ENCODE measurements at regions not wholly inside any gene's neighbourhood (a gene's known extent, or its start where the extent isn't known, plus 50 kb on each side); places are given as distances from the start of the nearest gene placed in this dataset.

DNA sequence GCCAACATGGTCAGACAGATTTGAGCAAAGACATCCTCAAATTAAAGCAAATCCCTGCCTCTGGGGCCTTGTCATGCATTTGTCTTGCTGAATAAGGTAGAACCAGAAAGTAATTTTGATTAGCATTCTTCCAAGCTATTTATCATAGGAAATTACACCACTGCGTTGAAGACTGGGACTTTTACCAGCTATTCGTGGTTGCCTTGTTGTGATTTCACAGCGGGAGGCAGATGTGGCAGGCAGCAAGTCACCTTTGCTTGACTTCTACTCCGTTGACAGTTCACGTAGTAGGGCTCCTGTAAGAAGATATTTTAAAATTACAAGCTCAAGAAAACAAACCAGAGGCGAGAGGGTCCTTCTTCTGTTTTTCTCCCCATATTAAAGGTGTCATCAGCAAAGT, 80.6 kb downstream of the EN1 start:
- Histone ChIP-seq H3K27me3 (ENCODE audit: control insufficient read depth in 2 of 2, insufficient read depth in 2 of 2, low read length in 2 of 2) (no peaks in the 10 kb centered on the region; a peak in 1 of 5 replicates), H3K9ac (ENCODE audit: insufficient read depth in 1 of 2, low read depth in 2 of 2, low read length in 2 of 2) (no peak overlapping the region), H3K9me3 (replicated peaks; ENCODE audit: control insufficient read depth, insufficient read depth, low read depth, low read length) (no peaks in the 10 kb centered on the region), H3K4me3 (no peak overlapping the region), H3K27ac (ENCODE audit: extremely low read depth, low read depth, low read length) (no peak overlapping the region), H4K20me1 (replicated peaks; ENCODE audit: control insufficient read depth, insufficient read depth, low read length) (no peaks in the 10 kb centered on the region), H3K79me2 (ENCODE audit: control insufficient read depth, insufficient read depth, low read length) (no peaks in the 10 kb centered on the region), H2AFZ (ENCODE audit: low read depth, low read length) (no peak overlapping the region), H3K36me3 (ENCODE audit: control insufficient read depth, insufficient read depth, low read length) (no peaks in the 10 kb centered on the region), H3K9me1 (ENCODE audit: control insufficient read depth, insufficient read depth, low read length) (no peaks in the 10 kb centered on the region), H3K4me2 (ENCODE audit: insufficient read depth, low read length) (no peak overlapping the region), H3K4me1 (replicated peaks in 1 of 2; ENCODE audit: control insufficient read depth in 2 of 2, insufficient read depth in 2 of 2, low read length in 2 of 2) (no peaks in the 10 kb centered on the region)
- FAIRE-seq (no peak), DNase-seq (ENCODE audit: extremely low read depth in 1 of 4, low spot score in 3 of 4) (no peak), ATAC-seq (no peak)
- 9% methylated on average over 6 of the region's 6 CpGs for WGBS (ENCODE audit: insufficient coverage, low coverage, missing lambda C conversion rate)
- ChIA-PET CTCF (ENCODE audit: low intra/inter-chr PET ratio) (no interaction called here), POLR2A (interaction anchor here (0.9 kb wide), 1 partner anchor 16 kb away, joined by 5 read pairs; no protein-coding TSS in a partner anchor)
- intact Hi-C loops (cut with micrococcal nuclease) = loop anchor here (10.0 kb wide), 1 partner anchor 78 kb away; the partner anchor contains the start of gene EN1
- BruUV-seq (replicated peaks) = no TSS peak
- TF ChIP-seq SRSF7 (optimal IDR thresholded peaks at IDR 0.05; ENCODE audit: low read depth, low read length) = no peak
- in situ Hi-C loops (cut with MboI) = no loop called here

DNA sequence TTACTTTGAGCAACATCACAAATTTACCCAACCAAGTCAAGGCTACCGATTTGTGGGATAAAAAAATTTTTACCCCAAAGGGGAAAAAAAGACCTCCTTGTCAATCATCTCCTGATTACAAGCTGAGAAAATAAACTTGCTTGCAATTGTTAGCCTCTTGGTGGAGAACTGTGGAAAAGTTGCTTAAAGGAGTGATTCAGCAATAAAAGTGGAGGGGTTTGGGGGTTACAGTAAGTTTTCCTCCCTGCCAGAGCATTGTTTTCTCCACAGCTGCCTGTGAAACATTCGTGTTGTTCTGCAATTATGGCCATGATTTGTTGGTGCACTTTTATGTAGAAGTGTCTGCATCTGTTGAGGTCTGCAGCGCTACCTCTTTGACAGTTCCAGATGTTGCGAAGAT, 82.6 kb downstream of the EN1 start:
- H3K36me3 ChIP-seq (ENCODE audit: control insufficient read depth, insufficient read depth, low read length) = no peaks in the 10 kb centered on the region
- H3K4me1 ChIP-seq (replicated peaks in 1 of 2; ENCODE audit: control insufficient read depth in 2 of 2, insufficient read depth in 2 of 2, low read length in 2 of 2) = no peaks in the 10 kb centered on the region
- H3K4me2 ChIP-seq (ENCODE audit: insufficient read depth, low read length) = no peak overlapping the region
- no peak overlapping the region for H3K9ac ChIP-seq (ENCODE audit: insufficient read depth in 1 of 2, low read depth in 2 of 2, low read length in 2 of 2)
- CTCF ChIA-PET (ENCODE audit: low intra/inter-chr PET ratio) = no interaction called here
- H3K9me3 ChIP-seq (replicated peaks; ENCODE audit: control insufficient read depth, insufficient read depth, low read depth, low read length) = no peaks in the 10 kb centered on the region
- no TSS peak for BruUV-seq (replicated peaks)
- no peak overlapping the region for H2AFZ ChIP-seq (ENCODE audit: low read depth, low read length)
- no peaks in the 10 kb centered on the region for H3K9me1 ChIP-seq (ENCODE audit: control insufficient read depth, insufficient read depth, low read length)
- H3K27me3 ChIP-seq (ENCODE audit: control insufficient read depth in 2 of 2, insufficient read depth in 2 of 2, low read length in 2 of 2) = no peaks in the 10 kb centered on the region
- no peak overlapping the region for H3K4me3 ChIP-seq
- H4K20me1 ChIP-seq (replicated peaks; ENCODE audit: control insufficient read depth, insufficient read depth, low read length) = no peaks in the 10 kb centered on the region
- POLR2A ChIA-PET = no interaction called here
- H3K27ac ChIP-seq (ENCODE audit: extremely low read depth, low read depth, low read length) = no peak overlapping the region
- in situ Hi-C loops (cut with MboI) = no loop called here
- no peaks in the 10 kb centered on the region for H3K79me2 ChIP-seq (ENCODE audit: control insufficient read depth, insufficient read depth, low read length)
- WGBS (ENCODE audit: insufficient coverage, low coverage, missing lambda C conversion rate) = 43% methylated on average over 4 of the region's 4 CpGs
- intact Hi-C loops (cut with micrococcal nuclease) = loop anchor here (10.0 kb wide), 1 partner anchor 80 kb away; the partner anchor contains the start of gene EN1
- ATAC-seq (no peak), FAIRE-seq (no peak), DNase-seq (ENCODE audit: extremely low read depth in 1 of 4, low spot score in 3 of 4) (no peak)
- TF ChIP-seq, protein P1, sequence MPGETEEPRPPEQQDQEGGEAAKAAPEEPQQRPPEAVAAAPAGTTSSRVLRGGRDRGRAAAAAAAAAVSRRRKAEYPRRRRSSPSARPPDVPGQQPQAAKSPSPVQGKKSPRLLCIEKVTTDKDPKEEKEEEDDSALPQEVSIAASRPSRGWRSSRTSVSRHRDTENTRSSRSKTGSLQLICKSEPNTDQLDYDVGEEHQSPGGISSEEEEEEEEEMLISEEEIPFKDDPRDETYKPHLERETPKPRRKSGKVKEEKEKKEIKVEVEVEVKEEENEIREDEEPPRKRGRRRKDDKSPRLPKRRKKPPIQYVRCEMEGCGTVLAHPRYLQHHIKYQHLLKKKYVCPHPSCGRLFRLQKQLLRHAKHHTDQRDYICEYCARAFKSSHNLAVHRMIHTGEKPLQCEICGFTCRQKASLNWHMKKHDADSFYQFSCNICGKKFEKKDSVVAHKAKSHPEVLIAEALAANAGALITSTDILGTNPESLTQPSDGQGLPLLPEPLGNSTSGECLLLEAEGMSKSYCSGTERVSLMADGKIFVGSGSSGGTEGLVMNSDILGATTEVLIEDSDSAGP (CRISPR knock-in tag; IDR thresholded peaks at IDR 0.05) = no peak
- TF ChIP-seq C11orf30 (IDR thresholded peaks at IDR 0.05; ENCODE audit: low read depth) (peak; percentile 60), ZNF282 (CRISPR knock-in tag; IDR thresholded peaks at IDR 0.05) (no peak), RHOXF2B (CRISPR knock-in tag; conservative IDR thresholded peaks at IDR 0.05) (no peak), ELF1 (tag; IDR thresholded peaks at IDR 0.05) (no peak), MYNN (IDR thresholded peaks at IDR 0.05) (no peak), MYNN (CRISPR knock-in tag; IDR thresholded peaks at IDR 0.05) (no peak), ETV6 (IDR thresholded peaks at IDR 0.05; ENCODE audit: borderline replicate concordance in 1 of 2, low read depth in 2 of 2, low read length in 1 of 2) (no peak), ETV6 (CRISPR knock-in tag; IDR thresholded peaks at IDR 0.05; ENCODE audit: borderline replicate concordance) (no peak), LEF1 (IDR thresholded peaks at IDR 0.05) (no peak), DACH1 (IDR thresholded peaks at IDR 0.05; ENCODE audit: partially characterized antibody) (no peak), NR3C1 (CRISPR knock-in tag; IDR thresholded peaks at IDR 0.05) (no peak), HDGF (IDR thresholded peaks at IDR 0.05) (no peak)
- TF ChIP-seq, protein P2, sequence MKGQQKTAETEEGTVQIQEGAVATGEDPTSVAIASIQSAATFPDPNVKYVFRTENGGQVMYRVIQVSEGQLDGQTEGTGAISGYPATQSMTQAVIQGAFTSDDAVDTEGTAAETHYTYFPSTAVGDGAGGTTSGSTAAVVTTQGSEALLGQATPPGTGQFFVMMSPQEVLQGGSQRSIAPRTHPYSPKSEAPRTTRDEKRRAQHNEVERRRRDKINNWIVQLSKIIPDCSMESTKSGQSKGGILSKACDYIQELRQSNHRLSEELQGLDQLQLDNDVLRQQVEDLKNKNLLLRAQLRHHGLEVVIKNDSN (CRISPR knock-in tag; IDR thresholded peaks at IDR 0.05) = no peak
- TF ChIP-seq, protein P3, sequence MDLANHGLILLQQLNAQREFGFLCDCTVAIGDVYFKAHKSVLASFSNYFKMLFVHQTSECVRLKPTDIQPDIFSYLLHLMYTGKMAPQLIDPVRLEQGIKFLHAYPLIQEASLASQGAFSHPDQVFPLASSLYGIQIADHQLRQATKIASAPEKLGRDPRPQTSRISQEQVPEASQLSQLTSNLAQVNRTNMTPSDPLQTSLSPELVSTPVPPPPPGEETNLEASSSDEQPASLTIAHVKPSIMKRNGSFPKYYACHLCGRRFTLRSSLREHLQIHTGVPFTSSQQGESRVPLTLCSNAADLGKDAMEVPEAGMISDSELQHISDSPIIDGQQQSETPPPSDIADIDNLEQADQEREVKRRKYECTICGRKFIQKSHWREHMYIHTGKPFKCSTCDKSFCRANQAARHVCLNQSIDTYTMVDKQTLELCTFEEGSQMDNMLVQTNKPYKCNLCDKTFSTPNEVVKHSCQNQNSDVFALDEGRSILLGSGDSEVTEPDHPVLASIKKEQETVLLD (IDR thresholded peaks at IDR 0.05) = no peak

Data from K562 (cell line).